GM20000 (cell line): ENCODE measurements at regions not wholly inside any gene's neighbourhood (a gene's known extent, or its start where the extent isn't known, plus 50 kb on each side); places are given as distances from the start of the nearest gene placed in this dataset.

Source experiments
- DNase-seq: peaks from one replicate; pipeline ENCODE4 v3.0.0; 2012; ENCODE audit warnings: low spot score
- TF ChIP-seq, protein P1 (sequence below): IDR thresholded peaks from 2 replicates; pipeline ENCODE4 v1.5.1; 2012; ENCODE audit warnings: mild to moderate bottlenecking, control low read depth; ENCODE audit errors: extremely low read depth, missing control alignments

DNA sequence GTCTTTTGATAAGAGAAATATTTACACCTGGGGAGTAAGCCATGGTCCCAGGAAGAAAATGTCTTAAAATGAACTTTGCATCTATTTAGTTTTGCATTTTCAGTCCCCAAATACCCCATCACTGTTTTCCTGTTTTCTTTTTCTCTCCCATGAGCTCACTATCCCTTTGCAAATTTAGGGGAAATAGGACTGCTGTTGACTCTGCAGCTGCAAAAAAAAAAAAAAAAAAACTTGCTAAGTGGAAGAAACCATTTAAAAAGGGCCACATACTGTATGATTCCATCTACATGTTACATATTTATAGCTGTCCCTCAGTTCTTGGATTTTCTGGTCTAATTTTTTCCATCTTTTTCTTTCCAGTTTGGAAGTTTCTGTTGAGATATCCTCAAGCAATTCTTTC, 98.2 kb upstream of the SERP2 start:
- DNase-seq = no peak
- TF ChIP-seq, protein P1, sequence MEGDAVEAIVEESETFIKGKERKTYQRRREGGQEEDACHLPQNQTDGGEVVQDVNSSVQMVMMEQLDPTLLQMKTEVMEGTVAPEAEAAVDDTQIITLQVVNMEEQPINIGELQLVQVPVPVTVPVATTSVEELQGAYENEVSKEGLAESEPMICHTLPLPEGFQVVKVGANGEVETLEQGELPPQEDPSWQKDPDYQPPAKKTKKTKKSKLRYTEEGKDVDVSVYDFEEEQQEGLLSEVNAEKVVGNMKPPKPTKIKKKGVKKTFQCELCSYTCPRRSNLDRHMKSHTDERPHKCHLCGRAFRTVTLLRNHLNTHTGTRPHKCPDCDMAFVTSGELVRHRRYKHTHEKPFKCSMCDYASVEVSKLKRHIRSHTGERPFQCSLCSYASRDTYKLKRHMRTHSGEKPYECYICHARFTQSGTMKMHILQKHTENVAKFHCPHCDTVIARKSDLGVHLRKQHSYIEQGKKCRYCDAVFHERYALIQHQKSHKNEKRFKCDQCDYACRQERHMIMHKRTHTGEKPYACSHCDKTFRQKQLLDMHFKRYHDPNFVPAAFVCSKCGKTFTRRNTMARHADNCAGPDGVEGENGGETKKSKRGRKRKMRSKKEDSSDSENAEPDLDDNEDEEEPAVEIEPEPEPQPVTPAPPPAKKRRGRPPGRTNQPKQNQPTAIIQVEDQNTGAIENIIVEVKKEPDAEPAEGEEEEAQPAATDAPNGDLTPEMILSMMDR = no peak

DNA sequence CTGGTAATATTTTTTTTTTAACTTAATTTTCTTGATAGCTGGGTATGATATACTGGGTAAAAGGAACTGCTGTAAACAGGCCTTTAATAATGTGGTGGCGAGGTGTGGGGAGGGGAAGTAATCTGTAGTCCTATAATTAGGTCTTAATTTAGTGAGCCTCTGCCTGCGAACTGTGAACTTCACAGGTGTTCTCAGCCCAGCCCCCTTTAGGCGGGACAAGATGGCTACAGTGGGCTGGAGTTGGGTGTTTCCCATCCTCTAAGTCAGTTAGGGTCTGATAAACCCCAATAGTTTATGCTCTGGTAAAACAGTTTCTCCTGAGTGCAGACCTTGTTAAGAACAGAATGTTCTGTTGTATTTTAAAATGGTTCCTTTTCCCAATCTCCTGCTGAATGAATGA, 97.6 kb upstream of the SERP2 start:
- TF ChIP-seq, protein P1 = no peak
- DNase-seq = no peak

DNA sequence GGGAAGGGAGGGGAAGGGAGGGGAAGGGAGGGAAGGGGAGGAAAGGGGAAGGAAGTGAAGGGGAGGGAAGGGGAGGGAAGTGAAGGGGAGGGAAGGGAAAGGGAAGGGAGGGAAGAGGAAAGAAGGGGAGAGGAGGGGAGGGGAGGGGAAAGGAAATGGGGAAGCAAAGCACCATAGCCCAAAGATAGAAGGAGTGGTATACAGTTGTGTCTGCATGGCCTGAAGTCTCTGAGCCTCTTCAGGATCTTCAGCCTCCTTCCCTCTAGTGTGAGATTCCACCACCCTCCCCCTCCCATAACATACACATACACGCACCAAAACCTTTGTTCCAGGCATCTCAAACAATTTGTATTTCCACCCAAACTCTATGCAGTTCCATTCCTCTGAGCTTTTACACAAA, 96.2 kb upstream of the SERP2 start:
- TF ChIP-seq, protein P1 = no peak
- DNase-seq = no peak

- DNase-seq = no peak
- TF ChIP-seq, protein P1 = no peak
Measured at GRCh38 chr13:44278166-44278565, 95.5 kb upstream of the SERP2 start.

- DNase-seq = no peak
- TF ChIP-seq, protein P1 = no peak
Measured at GRCh38 chr13:44280456-44280855, 93.2 kb upstream of the SERP2 start.

- TF ChIP-seq, protein P1 = no peak
- DNase-seq = no peak
Measured at GRCh38 chr13:44281252-44282000, 92.2 kb upstream of the SERP2 start.

- TF ChIP-seq, protein P1 = no peak
- no peak for DNase-seq
Measured at GRCh38 chr13:44283600-44283999, 90.0 kb upstream of the SERP2 start.
